Transverse colon (tissue), 4 donors: ENCODE measurements at regions not wholly inside any gene's neighbourhood (a gene's known extent, or its start where the extent isn't known, plus 50 kb on each side); places are given as distances from the start of the nearest gene placed in this dataset.

Source experiments
- DNase-seq: peaks from one replicate; pipeline ENCODE4 v3.0.0-alpha.2; 2019
- H3K27ac ChIP-seq, 4 donors: fragments of 200-600 bp; sonication (generic); 2 replicates each; pipeline ENCODE4 v1.5.1; 2016 to 2018; ENCODE audit warnings: inconsistent platforms in 4 of 4
- H3K27me3 ChIP-seq: fragments of 200-600 bp; sonication (generic); 2 replicates; pipeline ENCODE4 v1.5.1; 2017; ENCODE audit warnings: inconsistent platforms
- H3K36me3 ChIP-seq, 4 donors: fragments of 200-600 bp; sonication (generic); 2 replicates each; pipeline ENCODE4 v1.5.1; 2017 to 2019; ENCODE audit warnings: inconsistent platforms in 4 of 4
- H3K4me1 ChIP-seq, 4 donors: fragments of 200-600 bp; sonication (generic); 2 replicates each; pipeline ENCODE4 v1.5.1; 2017 to 2020; ENCODE audit warnings: inconsistent platforms in 4 of 4
- H3K4me3 ChIP-seq, 4 donors: fragments of 200-600 bp; sonication (generic); 1 replicate in 1 of 4; 2 replicates in 3 of 4; pipeline versions ENCODE4 v1.5.1 to v1.6.1; 2017 to 2019; ENCODE audit warnings: inconsistent platforms in 4 of 4
- H3K9me3 ChIP-seq, 2 donors: fragments of 200-600 bp; sonication (generic); 2 replicates each; pipeline ENCODE4 v1.5.1; 2017 to 2019; ENCODE audit warnings: inconsistent platforms in 2 of 2
- CTCF ChIP-seq, 5 experiments: fragments of 200-600 bp in 3 of 5; fragments of 450-650 bp in 2 of 5; sonication (generic) in 3 of 5; IDR thresholded peaks; 1 replicate in 2 of 5; 2 replicates in 3 of 5; pipeline ENCODE4 v1.5.1; 2016 to 2017; ENCODE audit warnings: antibody characterized with exemption in 5 of 5, inconsistent platforms in 3 of 5, mild to moderate bottlenecking in 2 of 5, moderate library complexity in 1 of 5
- EP300 ChIP-seq: sonication (generic); formaldehyde crosslinking; IDR thresholded peaks from one replicate; pipeline ENCODE4 v1.6.1; 2017; ENCODE audit warnings: antibody characterized with exemption, low read depth
- POLR2A ChIP-seq: fragments of 450-650 bp; IDR thresholded peaks from one replicate; pipeline ENCODE4 v1.6.1; 2016; ENCODE audit warnings: antibody characterized with exemption, mild to moderate bottlenecking, moderate library complexity
- POLR2AphosphoS5 ChIP-seq, 3 donors: sonication (generic); formaldehyde crosslinking; IDR thresholded peaks; one replicate each; pipeline ENCODE4 v1.6.1; 2016; ENCODE audit warnings: antibody characterized with exemption in 3 of 3
- WGBS, 2 donors: methylation state at CpG; one replicate each; pipeline ENCODE4 v1.1.5; 2018; ENCODE audit warnings: low coverage in 1 of 2; 5-methylcytosine and 5-hydroxymethylcytosine counted together
- in situ Hi-C, 4 donors: fragments of 200-750 bp; cut with MboI; loops; one replicate each; pipeline versions ENCODE4 v1.15.0 to v1.15.1; 2017; ENCODE audit warnings: low sequenced_read_pairs in 3 of 4, low pct_ligation_motif_present in 1 of 4, low pct_unique_long_range_greater_than_20kb in 1 of 4
- intact Hi-C: fragments of 100-400 bp; cut with DNase I; formaldehyde crosslinking; loops from one replicate; pipeline ENCODE4 v1.15.1; 2023; ENCODE audit warnings: low total_unique reads

GRCh38 chr11:115104851-115105453, 399.3 kb downstream of the CADM1 start:
- Histone ChIP-seq H3K4me1 (no peaks in the 10 kb centered on the region), H3K4me3 (no peak overlapping the region), H3K27ac (no peak overlapping the region), H3K36me3 (no peaks in the 10 kb centered on the region), H3K9me3 (no peaks in the 10 kb centered on the region), H3K27me3 (no peaks in the 10 kb centered on the region)
- DNase-seq: no peak
- in situ Hi-C loops: no loop called here
- TF ChIP-seq POLR2A (no peak), EP300 (no peak), POLR2AphosphoS5 (IDR thresholded peaks at IDR 0.05) (no peak), CTCF (IDR thresholded peaks at IDR 0.05) (no peak)
- intact Hi-C loops: no loop called here
- WGBS, 2 donors: 76 to 92% methylated on average over 2 to 9 of the region's 9 CpGs

GRCh38 chr11:115111066-115111465, 393.1 kb downstream of the CADM1 start:
- H3K4me1 ChIP-seq: no peaks in the 10 kb centered on the region
- H3K36me3 ChIP-seq: no peaks in the 10 kb centered on the region
- intact Hi-C loops: no loop called here
- no peak overlapping the region for H3K4me3 ChIP-seq
- TF ChIP-seq POLR2A (no peak), EP300 (no peak), CTCF (IDR thresholded peaks at IDR 0.05) (no peak), POLR2AphosphoS5 (IDR thresholded peaks at IDR 0.05) (no peak)
- in situ Hi-C loops: no loop called here
- H3K27ac ChIP-seq: no peak overlapping the region
- DNase-seq: no peak
- no peaks in the 10 kb centered on the region for H3K9me3 ChIP-seq
- WGBS, 2 donors: 91 to 100% methylated on average over 1 to 5 of the region's 5 CpGs
- no peaks in the 10 kb centered on the region for H3K27me3 ChIP-seq

- H3K4me1 ChIP-seq: no peaks in the 10 kb centered on the region
- H3K36me3 ChIP-seq: no peaks in the 10 kb centered on the region
- DNase-seq: no peak
- H3K27me3 ChIP-seq: no peaks in the 10 kb centered on the region
- TF ChIP-seq POLR2A (no peak), CTCF (IDR thresholded peaks at IDR 0.05) (no peak), POLR2AphosphoS5 (IDR thresholded peaks at IDR 0.05) (no peak)
- H3K4me3 ChIP-seq: no peak overlapping the region
- in situ Hi-C loops: no loop called here
- no peak overlapping the region for H3K27ac ChIP-seq
- intact Hi-C loops: no loop called here
- WGBS, 2 donors: 64 to 73% methylated on average over 3 to 6 of the region's 6 CpGs
- H3K9me3 ChIP-seq: no peaks in the 10 kb centered on the region
These were observed 391.5 kb downstream of the CADM1 start for GRCh38 chr11:115112754-115113153.

GRCh38 chr11:115117956-115118493, 386.2 kb downstream of the CADM1 start:
- 58% methylated on average over 5 of the region's 5 CpGs; no CpG with 5 or more reads in 1 of the 2 donors for WGBS, 2 donors
- H3K9me3 ChIP-seq: no peaks in the 10 kb centered on the region
- no peaks in the 10 kb centered on the region for H3K36me3 ChIP-seq
- no peaks in the 10 kb centered on the region for H3K4me1 ChIP-seq
- H3K4me3 ChIP-seq: no peak overlapping the region
- no peak overlapping the region for H3K27ac ChIP-seq
- in situ Hi-C loops (no loop called here), intact Hi-C loops (no loop called here)
- no peak for TF ChIP-seq CTCF (IDR thresholded peaks at IDR 0.05)
- no peak for TF ChIP-seq POLR2AphosphoS5 (IDR thresholded peaks at IDR 0.05)
- no peak for TF ChIP-seq EP300
- TF ChIP-seq POLR2A: no peak
- H3K27me3 ChIP-seq: no peaks in the 10 kb centered on the region
- DNase-seq: no peak
